EL (cell line): ENCODE measurements at regions not wholly inside any gene's neighbourhood (a gene's known extent, or its start where the extent isn't known, plus 50 kb on each side); places are given as distances from the start of the nearest gene placed in this dataset.

Experiments
- DNase-seq: peaks from one replicate; pipeline ENCODE4 v3.0.0-alpha.2; 2016

- no peak for DNase-seq
Measured at GRCh38 chr1:42096554-42096953, 56.7 kb upstream of the GUCA2B start.

- DNase-seq = no peak
Measured at GRCh38 chr1:42089246-42089645, 64.0 kb upstream of the GUCA2B start.

- no peak for DNase-seq
Measured at GRCh38 chr1:42086146-42086545, 67.1 kb upstream of the GUCA2B start.

- no peak for DNase-seq
Measured at GRCh38 chr1:42085596-42085995, 67.6 kb upstream of the GUCA2B start.

GRCh38 chr1:42081475-42081874 lies 71.7 kb upstream of the GUCA2B start:
- DNase-seq = no peak

GRCh38 chr1:42075179-42075578 lies 78.0 kb upstream of the GUCA2B start:
- no peak for DNase-seq

GRCh38 chr1:42070996-42071395 lies 82.2 kb upstream of the GUCA2B start:
- no peak for DNase-seq

- no peak for DNase-seq
Measured at GRCh38 chr1:42057800-42058199, 95.4 kb upstream of the GUCA2B start.

GRCh38 chr1:42056460-42056859 lies 96.8 kb upstream of the GUCA2B start:
- no peak for DNase-seq

- no peak for DNase-seq
Measured at GRCh38 chr1:42055061-42055460, 98.1 kb upstream of the GUCA2B start.

GRCh38 chr1:42052072-42052699 lies 101.0 kb upstream of the GUCA2B start:
- DNase-seq = no peak

GRCh38 chr1:42047508-42047880 lies 105.7 kb upstream of the GUCA2B start:
- no peak for DNase-seq

GRCh38 chr1:42046761-42047507 lies 106.3 kb upstream of the GUCA2B start:
- DNase-seq = no peak

GRCh38 chr1:42044346-42044745 lies 108.9 kb upstream of the GUCA2B start:
- no peak for DNase-seq

- no peak for DNase-seq
Measured at GRCh38 chr1:42043811-42044210, 109.4 kb upstream of the GUCA2B start.

- no peak for DNase-seq
Measured at GRCh38 chr1:42043182-42043581, 110.0 kb upstream of the GUCA2B start.

- DNase-seq = no peak
Measured at GRCh38 chr1:42041031-42041430, 112.2 kb upstream of the GUCA2B start.

- DNase-seq = no peak
Measured at GRCh38 chr1:42040159-42040558, 113.1 kb upstream of the GUCA2B start.

GRCh38 chr1:42038261-42038660 lies 114.9 kb upstream of the GUCA2B start:
- no peak for DNase-seq

GRCh38 chr1:42037586-42037985 lies 115.6 kb upstream of the GUCA2B start:
- DNase-seq = no peak

- no peak for DNase-seq
Measured at GRCh38 chr1:42037161-42037560, 116.0 kb upstream of the GUCA2B start.

GRCh38 chr1:42035830-42036604 lies 117.2 kb upstream of the GUCA2B start:
- DNase-seq = peak; percentile 92

- DNase-seq = peak; percentile 57
Measured at GRCh38 chr1:42035205-42035829, 116.6 kb upstream of the HIVEP3 start.

- no peak for DNase-seq
Measured at GRCh38 chr1:42034426-42034825, 115.7 kb upstream of the HIVEP3 start.
